ENCODE measurements at regions not wholly inside any gene's neighbourhood (a gene's known extent, or its start where the extent isn't known, plus 50 kb on each side); places are given as distances from the start of the nearest gene placed in this dataset.

DNA sequence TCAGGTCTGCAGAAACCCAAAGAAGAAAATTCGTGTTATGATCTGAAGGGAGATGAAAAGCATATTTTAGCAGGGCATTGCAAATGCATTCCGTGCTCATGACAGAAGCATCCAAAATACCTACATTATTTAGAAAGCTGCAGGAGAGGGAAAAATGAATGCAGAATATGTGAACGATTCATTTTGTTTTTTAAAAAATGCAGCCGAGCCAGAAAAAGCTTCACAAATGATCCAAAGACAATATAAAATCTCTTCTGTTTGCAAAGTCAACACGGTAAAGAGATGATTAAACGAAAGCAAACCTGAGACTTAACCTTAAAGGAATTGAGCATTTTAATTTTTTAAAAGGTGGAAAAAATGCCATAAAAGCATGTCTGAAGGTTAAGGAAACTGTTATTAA is 136.1 kb upstream of the SULF2 start:
- TF ChIP-seq GLIS3 (CRISPR knock-in tag; IDR thresholded peaks at IDR 0.05), result no peak
- TF ChIP-seq, protein P1, sequence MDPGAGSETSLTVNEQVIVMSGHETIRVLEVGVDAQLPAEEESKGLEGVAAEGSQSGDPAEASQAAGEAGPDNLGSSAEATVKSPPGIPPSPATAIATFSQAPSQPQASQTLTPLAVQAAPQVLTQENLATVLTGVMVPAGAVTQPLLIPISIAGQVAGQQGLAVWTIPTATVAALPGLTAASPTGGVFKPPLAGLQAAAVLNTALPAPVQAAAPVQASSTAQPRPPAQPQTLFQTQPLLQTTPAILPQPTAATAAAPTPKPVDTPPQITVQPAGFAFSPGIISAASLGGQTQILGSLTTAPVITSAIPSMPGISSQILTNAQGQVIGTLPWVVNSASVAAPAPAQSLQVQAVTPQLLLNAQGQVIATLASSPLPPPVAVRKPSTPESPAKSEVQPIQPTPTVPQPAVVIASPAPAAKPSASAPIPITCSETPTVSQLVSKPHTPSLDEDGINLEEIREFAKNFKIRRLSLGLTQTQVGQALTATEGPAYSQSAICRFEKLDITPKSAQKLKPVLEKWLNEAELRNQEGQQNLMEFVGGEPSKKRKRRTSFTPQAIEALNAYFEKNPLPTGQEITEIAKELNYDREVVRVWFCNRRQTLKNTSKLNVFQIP (CRISPR knock-in tag; IDR thresholded peaks at IDR 0.05; ENCODE audit: borderline replicate concordance, low read depth), result no peak
- no peak for TF ChIP-seq ZFP30 (CRISPR knock-in tag; IDR thresholded peaks at IDR 0.05)
- TF ChIP-seq PPARA (CRISPR knock-in tag; IDR thresholded peaks at IDR 0.05; ENCODE audit: borderline replicate concordance), result no peak
- TF ChIP-seq ZFP3 (CRISPR knock-in tag; IDR thresholded peaks at IDR 0.05), result no peak
- no peak for TF ChIP-seq RARB (CRISPR knock-in tag; IDR thresholded peaks at IDR 0.05)
- TF ChIP-seq, protein P2, sequence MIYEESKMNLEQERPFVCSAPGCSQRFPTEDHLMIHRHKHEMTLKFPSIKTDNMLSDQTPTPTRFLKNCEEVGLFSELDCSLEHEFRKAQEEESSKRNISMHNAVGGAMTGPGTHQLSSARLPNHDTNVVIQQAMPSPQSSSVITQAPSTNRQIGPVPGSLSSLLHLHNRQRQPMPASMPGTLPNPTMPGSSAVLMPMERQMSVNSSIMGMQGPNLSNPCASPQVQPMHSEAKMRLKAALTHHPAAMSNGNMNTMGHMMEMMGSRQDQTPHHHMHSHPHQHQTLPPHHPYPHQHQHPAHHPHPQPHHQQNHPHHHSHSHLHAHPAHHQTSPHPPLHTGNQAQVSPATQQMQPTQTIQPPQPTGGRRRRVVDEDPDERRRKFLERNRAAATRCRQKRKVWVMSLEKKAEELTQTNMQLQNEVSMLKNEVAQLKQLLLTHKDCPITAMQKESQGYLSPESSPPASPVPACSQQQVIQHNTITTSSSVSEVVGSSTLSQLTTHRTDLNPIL (CRISPR knock-in tag; IDR thresholded peaks at IDR 0.05; ENCODE audit: low read depth), result no peak
- TF ChIP-seq ARNTL (CRISPR knock-in tag; IDR thresholded peaks at IDR 0.05; ENCODE audit: borderline replicate concordance, low read depth), result no peak
- TF ChIP-seq ZC3H10 (CRISPR knock-in tag; IDR thresholded peaks at IDR 0.05), result no peak
- no peak for TF ChIP-seq TCF4 (CRISPR knock-in tag; IDR thresholded peaks at IDR 0.05; ENCODE audit: borderline replicate concordance)
- TF ChIP-seq, protein P3, sequence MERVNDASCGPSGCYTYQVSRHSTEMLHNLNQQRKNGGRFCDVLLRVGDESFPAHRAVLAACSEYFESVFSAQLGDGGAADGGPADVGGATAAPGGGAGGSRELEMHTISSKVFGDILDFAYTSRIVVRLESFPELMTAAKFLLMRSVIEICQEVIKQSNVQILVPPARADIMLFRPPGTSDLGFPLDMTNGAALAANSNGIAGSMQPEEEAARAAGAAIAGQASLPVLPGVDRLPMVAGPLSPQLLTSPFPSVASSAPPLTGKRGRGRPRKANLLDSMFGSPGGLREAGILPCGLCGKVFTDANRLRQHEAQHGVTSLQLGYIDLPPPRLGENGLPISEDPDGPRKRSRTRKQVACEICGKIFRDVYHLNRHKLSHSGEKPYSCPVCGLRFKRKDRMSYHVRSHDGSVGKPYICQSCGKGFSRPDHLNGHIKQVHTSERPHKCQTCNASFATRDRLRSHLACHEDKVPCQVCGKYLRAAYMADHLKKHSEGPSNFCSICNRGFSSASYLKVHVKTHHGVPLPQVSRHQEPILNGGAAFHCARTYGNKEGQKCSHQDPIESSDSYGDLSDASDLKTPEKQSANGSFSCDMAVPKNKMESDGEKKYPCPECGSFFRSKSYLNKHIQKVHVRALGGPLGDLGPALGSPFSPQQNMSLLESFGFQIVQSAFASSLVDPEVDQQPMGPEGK (CRISPR knock-in tag; IDR thresholded peaks at IDR 0.05; ENCODE audit: borderline replicate concordance), result no peak
- no peak for TF ChIP-seq SNAI2 (CRISPR knock-in tag; IDR thresholded peaks at IDR 0.05)
- no peak for TF ChIP-seq ESRRG (CRISPR knock-in tag; IDR thresholded peaks at IDR 0.05)
- no peak for TF ChIP-seq ZNF565 (CRISPR knock-in tag; conservative IDR thresholded peaks at IDR 0.05; ENCODE audit: low read depth)
- TF ChIP-seq OSR1 (CRISPR knock-in tag; IDR thresholded peaks at IDR 0.05), result no peak
- no peak for TF ChIP-seq BACH2 (CRISPR knock-in tag; IDR thresholded peaks at IDR 0.05; ENCODE audit: borderline replicate concordance)
- no peak for TF ChIP-seq TOX (CRISPR knock-in tag; IDR thresholded peaks at IDR 0.05; ENCODE audit: borderline replicate concordance)

DNA sequence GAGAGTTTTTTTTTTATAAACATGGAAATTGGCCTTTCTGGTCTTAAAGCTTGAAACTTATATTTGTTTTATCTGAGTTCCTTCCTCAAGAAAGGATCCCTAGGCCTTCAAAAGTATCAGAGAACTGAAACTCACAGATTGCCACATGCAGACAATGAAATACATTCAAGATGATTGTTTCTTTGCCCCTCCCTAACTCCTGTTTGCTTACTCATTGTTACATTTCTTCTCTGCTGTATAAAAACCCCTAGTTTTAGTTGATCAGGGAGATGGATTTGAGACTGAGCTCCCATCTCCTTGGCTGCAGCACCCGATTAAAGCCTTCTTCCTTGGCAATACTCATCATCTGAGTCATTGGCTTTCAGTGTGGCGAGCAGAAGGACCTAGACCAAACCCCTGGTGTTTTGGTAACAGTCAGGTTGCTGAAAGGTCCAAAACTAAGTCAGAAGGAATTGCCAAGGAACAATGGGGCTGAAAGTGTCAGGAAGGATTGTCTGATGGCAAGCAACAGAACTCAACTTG is 132.3 kb upstream of the SULF2 start:
- no peak for TF ChIP-seq ZFP3 (CRISPR knock-in tag; IDR thresholded peaks at IDR 0.05)
- TF ChIP-seq PPARA (CRISPR knock-in tag; IDR thresholded peaks at IDR 0.05; ENCODE audit: borderline replicate concordance), result no peak
- TF ChIP-seq, protein P1 (CRISPR knock-in tag; IDR thresholded peaks at IDR 0.05; ENCODE audit: borderline replicate concordance, low read depth), result no peak
- TF ChIP-seq, protein P2 (CRISPR knock-in tag; IDR thresholded peaks at IDR 0.05; ENCODE audit: low read depth), result no peak
- TF ChIP-seq ISL1 (CRISPR knock-in tag; IDR thresholded peaks at IDR 0.05), result no peak
- TF ChIP-seq, protein P4, sequence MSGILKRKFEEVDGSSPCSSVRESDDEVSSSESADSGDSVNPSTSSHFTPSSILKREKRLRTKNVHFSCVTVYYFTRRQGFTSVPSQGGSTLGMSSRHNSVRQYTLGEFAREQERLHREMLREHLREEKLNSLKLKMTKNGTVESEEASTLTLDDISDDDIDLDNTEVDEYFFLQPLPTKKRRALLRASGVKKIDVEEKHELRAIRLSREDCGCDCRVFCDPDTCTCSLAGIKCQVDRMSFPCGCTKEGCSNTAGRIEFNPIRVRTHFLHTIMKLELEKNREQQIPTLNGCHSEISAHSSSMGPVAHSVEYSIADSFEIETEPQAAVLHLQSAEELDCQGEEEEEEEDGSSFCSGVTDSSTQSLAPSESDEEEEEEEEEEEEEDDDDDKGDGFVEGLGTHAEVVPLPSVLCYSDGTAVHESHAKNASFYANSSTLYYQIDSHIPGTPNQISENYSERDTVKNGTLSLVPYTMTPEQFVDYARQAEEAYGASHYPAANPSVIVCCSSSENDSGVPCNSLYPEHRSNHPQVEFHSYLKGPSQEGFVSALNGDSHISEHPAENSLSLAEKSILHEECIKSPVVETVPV (CRISPR knock-in tag; IDR thresholded peaks at IDR 0.05), result no peak
- no peak for ATAC-seq

More for the DNA sequence above, 136.1 kb upstream of the SULF2 start:
- ATAC-seq, result no peak

DNA sequence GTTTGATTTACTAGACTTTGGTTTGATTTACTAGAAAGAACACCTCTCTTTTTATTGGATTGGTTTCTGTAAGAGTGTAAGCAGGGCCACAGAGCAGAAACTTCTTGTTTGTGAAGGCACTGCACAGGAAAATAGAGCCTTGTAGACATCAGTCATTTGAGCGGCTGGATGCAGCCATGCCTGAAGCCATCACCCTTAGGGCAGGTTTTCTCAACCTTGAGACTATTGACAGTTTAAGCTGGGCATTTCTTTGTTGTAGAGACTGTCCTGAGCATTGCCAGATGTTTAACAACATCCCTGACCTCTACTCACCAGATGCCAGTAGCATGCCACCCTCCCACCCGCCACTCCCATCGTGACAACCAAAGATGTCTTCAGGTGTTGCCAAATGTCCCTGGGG is 130.2 kb upstream of the SULF2 start:
- no peak for TF ChIP-seq TCF4 (CRISPR knock-in tag; IDR thresholded peaks at IDR 0.05; ENCODE audit: borderline replicate concordance)
- TF ChIP-seq ZFP3 (CRISPR knock-in tag; IDR thresholded peaks at IDR 0.05), result no peak
- no peak for TF ChIP-seq ESRRG (CRISPR knock-in tag; IDR thresholded peaks at IDR 0.05)
- TF ChIP-seq ZNF70 (CRISPR knock-in tag; IDR thresholded peaks at IDR 0.05), result no peak
- no peak for TF ChIP-seq ARNTL (CRISPR knock-in tag; IDR thresholded peaks at IDR 0.05; ENCODE audit: borderline replicate concordance, low read depth)
- TF ChIP-seq, protein P3 (CRISPR knock-in tag; IDR thresholded peaks at IDR 0.05; ENCODE audit: borderline replicate concordance), result no peak
- no peak for TF ChIP-seq RARB (CRISPR knock-in tag; IDR thresholded peaks at IDR 0.05)
- TF ChIP-seq ZNF565 (CRISPR knock-in tag; conservative IDR thresholded peaks at IDR 0.05; ENCODE audit: low read depth), result no peak
- no peak for TF ChIP-seq ZFP30 (CRISPR knock-in tag; IDR thresholded peaks at IDR 0.05)
- no peak for TF ChIP-seq GLIS3 (CRISPR knock-in tag; IDR thresholded peaks at IDR 0.05)
- TF ChIP-seq, protein P2 (CRISPR knock-in tag; IDR thresholded peaks at IDR 0.05; ENCODE audit: low read depth), result no peak
- no peak for TF ChIP-seq TOX (CRISPR knock-in tag; IDR thresholded peaks at IDR 0.05; ENCODE audit: borderline replicate concordance)
- no peak for ATAC-seq

All from SK-N-SH treated with all-trans-retinoic acid at 6 μM for 48 hours (cell line).